GM12892 (cell line): ENCODE measurements at regions not wholly inside any gene's neighbourhood (a gene's known extent, or its start where the extent isn't known, plus 50 kb on each side); places are given as distances from the start of the nearest gene placed in this dataset.

Experiments used
- POLR2A ChIP-seq: IDR thresholded peaks from 2 replicates; pipeline ENCODE4 v1.6.1; 2011; ENCODE audit warnings: low read depth, low read length, control low read depth
- POLR2AphosphoS5 ChIP-seq: IDR thresholded peaks from 2 replicates; pipeline ENCODE4 v1.6.1; 2011; ENCODE audit warnings: low read depth, low read length, control low read depth
- TAF1 ChIP-seq: IDR thresholded peaks from 2 replicates; pipeline ENCODE4 v1.6.1; 2011; ENCODE audit warnings: low read depth, mild to moderate bottlenecking, control low read depth, low read length, borderline replicate concordance

DNA sequence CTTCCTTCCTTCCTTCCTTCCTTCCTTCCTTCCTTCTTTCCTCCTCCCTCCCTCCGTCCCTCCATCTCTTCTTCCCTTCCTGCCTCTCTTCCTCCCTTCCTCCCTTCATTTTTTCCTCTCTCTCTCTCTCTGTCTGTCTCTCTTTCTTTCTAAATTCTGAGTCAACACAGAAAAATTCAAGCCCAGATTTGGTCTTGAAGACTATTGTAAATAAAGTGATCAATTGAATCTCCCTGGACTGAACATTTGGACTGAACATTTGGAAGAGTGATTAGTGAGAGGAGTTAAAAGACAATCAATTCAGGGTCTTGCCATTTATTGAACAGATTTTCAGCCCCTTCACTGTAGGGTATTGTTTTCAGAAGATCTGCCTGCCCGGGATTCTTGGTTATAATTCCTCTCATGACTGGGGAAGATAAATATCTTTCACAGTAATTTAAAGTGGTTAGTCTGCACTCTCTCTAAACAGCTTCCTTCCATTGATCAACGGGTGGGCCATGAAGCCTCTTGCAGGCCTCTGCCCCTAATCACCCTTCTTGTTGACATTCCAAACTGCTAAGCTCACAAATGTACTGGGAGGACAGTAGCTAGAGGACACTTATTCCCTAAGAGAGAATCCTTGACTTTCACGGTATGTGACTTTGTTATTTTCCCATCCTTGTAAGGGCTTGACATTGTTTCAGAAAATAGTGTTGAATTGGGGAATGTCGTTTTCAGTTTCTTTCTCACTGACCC, 101.7 kb upstream of the BMP2 start:
- TF ChIP-seq POLR2AphosphoS5 (no peak), POLR2A (no peak), TAF1 (no peak)
